ENCODE measurements at regions not wholly inside any gene's neighbourhood (a gene's known extent, or its start where the extent isn't known, plus 50 kb on each side); places are given as distances from the start of the nearest gene placed in this dataset.

DNA sequence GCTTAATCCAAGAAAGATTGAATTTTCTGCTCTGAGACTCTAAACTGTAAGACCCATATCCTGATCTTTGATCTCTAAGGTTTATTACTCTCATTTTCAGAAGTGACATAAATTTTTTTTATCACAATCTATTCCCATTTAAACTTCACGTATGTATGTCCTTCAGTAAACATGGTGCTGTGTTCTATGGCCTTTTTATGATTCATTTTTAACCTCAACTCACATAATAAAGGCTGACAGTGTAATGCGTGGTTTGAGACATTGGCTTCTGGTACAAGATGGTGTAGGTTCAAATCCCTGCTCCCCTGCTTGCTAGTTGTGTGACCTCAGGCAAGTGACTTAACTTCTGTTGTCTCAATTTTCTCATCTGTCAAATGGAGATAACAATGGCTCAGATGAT, 306.0 kb upstream of the AADAT start:
- H3K4me3 ChIP-seq (ENCODE audit: low read depth, low read length, poor library complexity, severe bottlenecking), result no peak overlapping the region
- H3K36me3 ChIP-seq (ENCODE audit: insufficient read depth, low read length), result no peaks in the 10 kb centered on the region
- H3K9me2 ChIP-seq (ENCODE audit: low read depth, low read length), result no peaks in the 10 kb centered on the region
- H3K27me3 ChIP-seq (ENCODE audit: insufficient read depth, low read length), result no peaks in the 10 kb centered on the region
- no peak overlapping the region for H3K9ac ChIP-seq (ENCODE audit: low read length)
- H3K79me2 ChIP-seq (ENCODE audit: insufficient read depth, low read length), result no peaks in the 10 kb centered on the region
- H3F3A ChIP-seq (ENCODE audit: insufficient read depth, low read length), result no peaks in the 10 kb centered on the region
- H3K9me3 ChIP-seq (ENCODE audit: low read length), result no peaks in the 10 kb centered on the region
- H3K4me1 ChIP-seq (ENCODE audit: insufficient read depth, low read length, severe bottlenecking), result no peaks in the 10 kb centered on the region
- H2AFZ ChIP-seq (ENCODE audit: low read length), result no peak overlapping the region
- H3K4me2 ChIP-seq (ENCODE audit: low read length), result no peak overlapping the region
- TF ChIP-seq, protein P1, sequence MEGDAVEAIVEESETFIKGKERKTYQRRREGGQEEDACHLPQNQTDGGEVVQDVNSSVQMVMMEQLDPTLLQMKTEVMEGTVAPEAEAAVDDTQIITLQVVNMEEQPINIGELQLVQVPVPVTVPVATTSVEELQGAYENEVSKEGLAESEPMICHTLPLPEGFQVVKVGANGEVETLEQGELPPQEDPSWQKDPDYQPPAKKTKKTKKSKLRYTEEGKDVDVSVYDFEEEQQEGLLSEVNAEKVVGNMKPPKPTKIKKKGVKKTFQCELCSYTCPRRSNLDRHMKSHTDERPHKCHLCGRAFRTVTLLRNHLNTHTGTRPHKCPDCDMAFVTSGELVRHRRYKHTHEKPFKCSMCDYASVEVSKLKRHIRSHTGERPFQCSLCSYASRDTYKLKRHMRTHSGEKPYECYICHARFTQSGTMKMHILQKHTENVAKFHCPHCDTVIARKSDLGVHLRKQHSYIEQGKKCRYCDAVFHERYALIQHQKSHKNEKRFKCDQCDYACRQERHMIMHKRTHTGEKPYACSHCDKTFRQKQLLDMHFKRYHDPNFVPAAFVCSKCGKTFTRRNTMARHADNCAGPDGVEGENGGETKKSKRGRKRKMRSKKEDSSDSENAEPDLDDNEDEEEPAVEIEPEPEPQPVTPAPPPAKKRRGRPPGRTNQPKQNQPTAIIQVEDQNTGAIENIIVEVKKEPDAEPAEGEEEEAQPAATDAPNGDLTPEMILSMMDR (IDR thresholded peaks at IDR 0.05; ENCODE audit: low read length), result no peak
- no peak for TF ChIP-seq EZH2 (IDR thresholded peaks at IDR 0.05; ENCODE audit: borderline replicate concordance, low read length)
- no peak overlapping the region for H3K27ac ChIP-seq (ENCODE audit: low read depth, low read length, poor library complexity, severe bottlenecking)
- no peaks in the 10 kb centered on the region for H4K20me1 ChIP-seq (ENCODE audit: insufficient read depth, low read length)

GRCh38 chr4:170391066-170391740, 301.4 kb upstream of the AADAT start:
- Histone ChIP-seq H3K4me1 (ENCODE audit: insufficient read depth, low read length, severe bottlenecking) (no peaks in the 10 kb centered on the region), H2AFZ (ENCODE audit: low read length) (no peak overlapping the region), H3K4me3 (ENCODE audit: low read depth, low read length, poor library complexity, severe bottlenecking) (no peak overlapping the region), H3K36me3 (ENCODE audit: insufficient read depth, low read length) (no peaks in the 10 kb centered on the region), H3K9ac (ENCODE audit: low read length) (no peak overlapping the region), H3K9me3 (ENCODE audit: low read length) (no peaks in the 10 kb centered on the region), H3K79me2 (ENCODE audit: insufficient read depth, low read length) (no peaks in the 10 kb centered on the region), H3K4me2 (ENCODE audit: low read length) (no peak overlapping the region), H3K27me3 (ENCODE audit: insufficient read depth, low read length) (no peaks in the 10 kb centered on the region), H3K27ac (ENCODE audit: low read depth, low read length, poor library complexity, severe bottlenecking) (no peak overlapping the region), H4K20me1 (ENCODE audit: insufficient read depth, low read length) (no peaks in the 10 kb centered on the region), H3F3A (ENCODE audit: insufficient read depth, low read length) (no peaks in the 10 kb centered on the region), H3K9me2 (ENCODE audit: low read depth, low read length) (no peaks in the 10 kb centered on the region)
- no peak for TF ChIP-seq EZH2 (IDR thresholded peaks at IDR 0.05; ENCODE audit: borderline replicate concordance, low read length)
- TF ChIP-seq, protein P1 (IDR thresholded peaks at IDR 0.05; ENCODE audit: low read length), result no peak

GRCh38 chr4:170389411-170389810, 299.7 kb upstream of the AADAT start:
- Histone ChIP-seq H3F3A (ENCODE audit: insufficient read depth, low read length) (no peaks in the 10 kb centered on the region), H3K79me2 (ENCODE audit: insufficient read depth, low read length) (no peaks in the 10 kb centered on the region), H3K27me3 (ENCODE audit: insufficient read depth, low read length) (no peaks in the 10 kb centered on the region), H3K36me3 (ENCODE audit: insufficient read depth, low read length) (no peaks in the 10 kb centered on the region), H3K9ac (ENCODE audit: low read length) (no peak overlapping the region), H3K9me2 (ENCODE audit: low read depth, low read length) (no peaks in the 10 kb centered on the region), H3K9me3 (ENCODE audit: low read length) (no peaks in the 10 kb centered on the region), H2AFZ (ENCODE audit: low read length) (no peak overlapping the region), H3K4me3 (ENCODE audit: low read depth, low read length, poor library complexity, severe bottlenecking) (no peak overlapping the region), H4K20me1 (ENCODE audit: insufficient read depth, low read length) (no peaks in the 10 kb centered on the region), H3K27ac (ENCODE audit: low read depth, low read length, poor library complexity, severe bottlenecking) (no peak overlapping the region), H3K4me2 (ENCODE audit: low read length) (no peak overlapping the region), H3K4me1 (ENCODE audit: insufficient read depth, low read length, severe bottlenecking) (no peaks in the 10 kb centered on the region)
- TF ChIP-seq, protein P1 (IDR thresholded peaks at IDR 0.05; ENCODE audit: low read length), result no peak
- no peak for TF ChIP-seq EZH2 (IDR thresholded peaks at IDR 0.05; ENCODE audit: borderline replicate concordance, low read length)

All from OCI-LY1 (cell line).